ENCODE measurements at regions not wholly inside any gene's neighbourhood (a gene's known extent, or its start where the extent isn't known, plus 50 kb on each side); places are given as distances from the start of the nearest gene placed in this dataset.
"Not testable (repeated sequence)": the region's sequence is repeated elsewhere in the genome, so short reads cannot be mapped to it uniquely, and the experiment has no call there.

DNA sequence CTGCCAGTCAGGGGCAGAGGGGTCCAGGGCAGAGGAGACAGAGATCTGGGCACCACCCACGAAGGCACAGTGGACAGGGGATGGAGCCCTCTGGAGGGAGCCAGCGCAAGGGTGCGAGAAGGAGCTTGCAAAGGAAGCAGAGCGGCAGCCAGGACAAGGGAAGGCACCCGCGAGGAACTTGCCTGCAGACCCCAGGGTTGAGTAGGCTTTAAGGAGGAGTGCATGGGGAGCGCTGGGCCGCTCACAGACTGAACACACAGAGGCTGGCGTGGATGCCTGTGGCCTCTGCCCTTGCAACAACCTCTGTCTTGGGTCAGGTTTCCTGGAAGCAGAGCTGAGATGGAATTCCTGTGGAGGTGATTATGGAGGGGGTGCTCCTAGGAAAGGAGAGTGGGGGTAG is 374.4 kb downstream of the CNTNAP3B start:
- not testable (repeated sequence) for DNase-seq (ENCODE audit: low read depth in 2 of 2)

DNA sequence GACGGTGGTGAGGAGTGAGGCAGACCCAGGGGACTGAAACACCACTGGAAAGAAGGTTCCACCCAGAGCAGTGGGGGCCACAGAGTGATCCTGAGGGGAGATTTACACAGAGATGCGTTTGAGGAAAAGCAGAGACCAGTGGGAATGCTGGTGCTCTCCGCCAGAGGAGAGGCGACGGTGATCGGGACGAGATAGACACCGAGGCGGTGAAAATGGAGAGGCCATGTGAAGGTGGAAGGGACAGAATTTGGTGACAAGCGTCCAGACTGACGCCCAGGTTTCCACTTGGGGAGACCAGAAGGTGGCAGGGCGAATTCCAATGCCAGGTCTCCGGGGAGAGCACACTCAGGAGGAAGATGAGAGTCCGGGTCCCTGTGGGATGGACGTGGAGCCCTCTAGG is 374.8 kb downstream of the CNTNAP3B start:
- DNase-seq (ENCODE audit: low read depth in 2 of 2) = not testable (repeated sequence)

DNA sequence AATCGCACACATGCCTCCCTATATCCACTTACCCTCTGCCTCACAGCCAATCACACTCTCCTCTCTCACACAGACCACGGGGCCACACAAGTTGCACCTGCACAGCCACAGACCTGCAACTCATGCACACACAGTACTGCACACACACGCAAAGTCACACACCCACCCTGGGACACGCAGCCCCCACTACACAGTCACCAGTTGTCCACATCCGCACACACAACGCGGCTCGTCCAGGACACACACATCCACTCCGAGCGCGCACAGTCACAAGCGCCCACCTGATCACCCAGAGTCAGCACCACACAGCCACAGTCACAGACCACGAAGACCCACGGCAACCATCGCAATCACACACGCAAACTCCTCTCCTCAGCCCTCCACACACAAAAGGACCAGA is 387.3 kb downstream of the CNTNAP3B start:
- not testable (repeated sequence) for DNase-seq (ENCODE audit: low read depth in 2 of 2)

DNA sequence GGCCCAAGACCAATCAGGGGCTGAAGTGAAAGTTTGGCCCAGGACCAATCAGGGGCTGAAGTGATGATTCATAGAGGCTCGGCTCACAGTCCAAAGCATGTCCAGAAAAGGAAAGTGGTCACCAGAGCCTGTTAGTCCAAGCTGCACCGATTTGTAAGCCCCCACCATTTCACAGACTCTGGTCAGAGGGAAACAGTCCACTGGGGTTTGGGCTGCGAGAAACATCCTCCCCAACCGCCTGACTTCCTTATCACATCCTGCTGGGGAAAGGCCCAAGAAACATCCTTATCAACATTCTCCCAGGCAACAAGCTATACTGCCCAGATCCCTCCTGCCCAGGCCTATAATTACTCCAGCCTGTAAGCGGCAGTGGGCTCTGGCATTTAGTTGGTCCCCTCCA is 388.1 kb downstream of the CNTNAP3B start:
- not testable (repeated sequence) for DNase-seq (ENCODE audit: low read depth in 2 of 2)

DNA sequence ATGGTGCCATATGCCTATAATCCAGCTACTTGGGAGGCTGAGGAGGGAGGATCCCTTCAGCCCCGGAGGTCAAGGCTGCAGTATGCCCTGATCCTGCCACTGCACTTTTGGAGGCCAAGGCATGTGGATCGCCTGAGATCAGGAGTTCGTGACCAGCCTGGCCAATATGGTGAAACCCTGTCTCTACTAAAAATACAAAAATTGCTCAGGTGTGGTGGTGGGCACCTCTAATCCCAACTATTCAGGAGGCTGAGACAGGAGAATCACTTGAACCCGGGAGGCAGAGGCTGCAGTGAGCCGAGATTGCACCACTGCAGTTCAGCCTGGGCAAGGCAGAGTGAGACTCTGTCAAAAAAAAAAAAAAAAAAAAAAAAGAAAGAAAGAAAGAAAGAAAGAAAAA is 390.5 kb downstream of the CNTNAP3B start:
- DNase-seq (ENCODE audit: low read depth in 2 of 2) = not testable (repeated sequence)

DNA sequence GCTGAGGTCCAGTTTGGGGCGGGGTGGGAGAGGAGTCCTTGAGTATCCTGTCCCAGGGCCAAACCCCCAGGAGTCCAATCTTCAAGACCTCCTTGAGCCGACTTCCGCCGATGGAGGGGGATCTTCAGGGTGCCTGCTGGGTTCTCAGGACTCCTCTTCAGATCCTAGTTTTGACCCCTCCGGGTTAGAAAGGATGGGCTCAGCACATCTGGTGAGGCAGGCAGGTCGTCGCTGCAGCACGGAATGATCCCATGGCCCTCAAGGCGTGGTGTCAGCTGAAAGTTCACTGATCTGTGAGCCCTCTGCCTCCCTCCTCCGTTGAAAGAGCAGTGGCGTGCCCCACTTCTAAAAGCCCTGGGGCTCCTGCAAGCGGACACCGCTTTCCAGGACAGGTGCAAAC is 430.0 kb downstream of the CNTNAP3B start:
- DNase-seq (ENCODE audit: low read depth in 2 of 2) = not testable (repeated sequence)

DNA sequence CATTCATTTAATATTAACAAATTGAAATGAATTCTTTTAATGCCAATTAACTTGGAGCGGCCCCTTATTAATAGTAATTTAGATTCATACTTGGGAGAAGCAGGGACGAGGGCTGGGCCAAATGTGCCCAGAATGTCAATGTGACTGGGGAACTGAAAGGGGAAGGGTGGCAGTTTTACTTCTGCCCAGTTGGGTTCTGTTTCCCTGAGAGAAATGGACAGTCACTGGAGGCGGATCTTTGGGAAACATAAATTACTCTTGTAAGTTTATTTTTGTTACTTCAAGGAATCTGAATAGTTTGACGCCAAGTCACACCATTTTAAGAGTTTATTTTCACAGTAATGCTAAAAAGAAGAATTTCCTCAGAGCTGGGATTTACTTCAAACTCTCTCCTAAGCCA is 432.1 kb downstream of the CNTNAP3B start:
- not testable (repeated sequence) for DNase-seq (ENCODE audit: low read depth in 2 of 2)

DNA sequence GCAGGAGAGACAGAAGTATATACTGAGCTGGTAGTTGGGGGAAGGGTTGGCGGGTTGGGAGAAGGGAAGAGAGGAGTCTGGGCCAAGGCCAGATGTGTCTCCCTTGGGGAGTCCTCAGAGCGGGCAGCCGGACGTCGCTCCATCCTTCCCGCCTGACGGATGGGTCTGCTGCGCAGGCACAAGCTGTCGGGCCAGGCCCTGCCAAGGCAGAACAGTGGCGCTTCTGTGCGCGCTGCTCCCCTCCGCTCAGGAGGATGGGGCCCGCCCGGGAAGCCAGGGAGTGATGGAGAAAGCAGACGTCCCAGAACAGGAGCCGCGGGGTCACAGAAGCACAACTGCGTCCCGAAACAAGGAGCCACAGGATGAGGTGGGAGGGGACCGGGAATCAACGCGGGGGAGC is 449.9 kb downstream of the CNTNAP3B start:
- not testable (repeated sequence) for DNase-seq (ENCODE audit: low read depth in 2 of 2)

DNA sequence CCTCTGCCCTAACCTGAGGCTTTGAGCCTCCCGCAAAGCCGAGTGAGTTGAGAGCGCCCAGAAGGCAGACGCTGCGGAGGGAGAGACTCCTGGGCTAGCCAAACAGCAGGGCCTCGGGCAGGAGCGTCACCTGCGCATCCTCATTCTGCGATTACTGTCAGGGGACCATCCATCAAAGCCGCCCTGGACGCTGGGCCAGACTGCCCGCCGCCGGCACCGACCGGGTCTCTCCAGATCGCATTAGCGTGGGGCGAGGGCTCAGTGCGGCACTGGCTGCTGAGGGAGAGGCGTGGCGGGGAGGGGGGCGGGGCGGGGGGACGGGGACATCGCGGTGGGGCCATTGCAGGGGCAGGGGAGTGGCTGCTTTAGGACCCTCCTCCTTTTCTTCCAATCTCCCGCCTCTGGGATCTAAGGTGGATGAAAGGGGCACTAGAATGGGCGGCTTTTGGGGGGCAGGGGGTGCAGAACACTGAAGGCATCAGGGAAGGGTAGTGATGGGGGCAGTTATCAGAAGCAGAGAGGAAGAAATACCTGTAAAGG is 465.7 kb downstream of the CNTNAP3B start:
- not testable (repeated sequence) for DNase-seq (ENCODE audit: low read depth in 2 of 2)

DNA sequence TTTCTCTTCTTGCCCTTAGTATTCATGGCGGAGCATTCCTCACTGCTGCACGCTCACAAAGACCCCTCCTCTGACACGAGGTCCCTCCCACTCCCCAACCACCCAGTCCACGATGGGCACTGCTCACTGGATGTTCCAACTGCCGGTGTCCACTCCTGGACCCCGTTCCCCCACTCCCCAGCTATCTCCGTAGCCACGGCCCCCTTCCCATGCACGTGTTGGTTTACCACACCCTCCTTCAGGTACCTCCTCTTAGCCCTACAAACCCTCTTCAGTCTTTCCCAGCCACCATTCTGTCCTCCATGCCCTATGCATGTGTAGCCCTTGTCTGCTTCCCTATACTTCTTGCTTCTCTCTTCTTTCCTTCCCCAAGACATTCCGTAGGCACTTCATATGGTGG is 469.6 kb upstream of the ZNG1F start:
- not testable (repeated sequence) for DNase-seq (ENCODE audit: low read depth in 2 of 2)

DNA sequence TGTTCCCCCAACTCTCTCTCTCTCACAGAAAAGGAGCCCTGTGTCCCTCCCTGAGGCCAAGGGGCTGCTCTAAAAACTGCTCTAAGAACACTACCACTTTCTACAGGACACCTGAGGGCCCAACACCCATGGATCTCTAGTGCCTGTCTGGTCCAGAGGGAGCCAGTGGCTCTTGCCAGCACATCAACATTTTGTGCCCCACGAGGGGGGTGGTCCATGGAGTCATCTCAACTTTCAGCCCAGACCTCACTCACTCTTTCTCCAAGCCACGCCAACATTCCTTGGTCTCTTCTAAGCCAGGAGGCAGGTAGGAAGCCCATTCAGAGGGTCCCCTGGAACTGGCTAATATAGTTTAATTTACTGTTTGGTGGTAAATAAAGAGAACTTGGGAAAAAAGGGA is 469.0 kb upstream of the ZNG1F start:
- DNase-seq (ENCODE audit: low read depth in 2 of 2) = not testable (repeated sequence)

DNA sequence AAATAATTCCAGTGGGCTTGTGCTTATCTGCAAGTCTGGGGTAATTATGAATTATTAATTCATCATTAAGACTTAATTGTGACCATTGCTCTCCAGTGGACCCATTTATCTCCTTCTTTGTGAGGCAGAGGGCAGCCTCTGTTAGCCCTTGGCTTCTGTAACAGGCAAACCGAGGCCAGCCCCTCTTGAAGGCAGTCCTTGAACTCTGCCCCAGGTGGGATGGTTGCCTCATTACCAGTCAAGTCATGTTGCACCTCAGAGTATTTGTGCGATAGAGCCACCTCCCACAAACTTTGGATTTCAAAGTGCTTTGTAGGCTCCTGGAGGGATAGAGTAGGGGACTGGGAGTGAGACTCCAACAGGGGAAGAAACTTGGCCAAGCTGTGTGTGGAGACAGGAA is 468.0 kb upstream of the ZNG1F start:
- DNase-seq (ENCODE audit: low read depth in 2 of 2) = not testable (repeated sequence)

DNA sequence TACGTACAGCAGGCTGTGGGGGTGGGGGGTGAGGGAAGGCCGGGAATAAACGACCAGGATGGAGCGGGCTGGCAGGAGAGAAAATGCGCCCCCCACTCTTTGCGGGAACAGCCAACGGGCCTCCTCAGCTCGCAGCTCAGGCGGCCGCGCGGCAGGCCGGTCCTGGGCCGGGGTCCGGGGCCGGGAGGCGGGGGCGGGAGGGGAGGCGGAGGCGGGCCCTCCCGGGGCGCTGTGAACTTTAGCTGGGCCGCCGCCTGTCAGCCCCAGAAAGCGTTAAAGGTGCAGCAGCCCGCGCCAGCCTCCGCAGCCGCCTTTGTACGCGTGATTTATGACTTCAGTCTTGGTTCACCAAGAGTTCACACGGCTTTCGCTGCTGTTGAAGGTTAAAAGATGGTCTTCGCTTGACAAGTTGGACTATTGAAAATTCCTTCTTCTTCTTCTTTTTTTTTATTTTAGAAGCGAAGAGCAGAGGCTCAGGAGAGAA is 466.0 kb upstream of the ZNG1F start:
- DNase-seq (ENCODE audit: low read depth in 2 of 2) = not testable (repeated sequence)

DNA sequence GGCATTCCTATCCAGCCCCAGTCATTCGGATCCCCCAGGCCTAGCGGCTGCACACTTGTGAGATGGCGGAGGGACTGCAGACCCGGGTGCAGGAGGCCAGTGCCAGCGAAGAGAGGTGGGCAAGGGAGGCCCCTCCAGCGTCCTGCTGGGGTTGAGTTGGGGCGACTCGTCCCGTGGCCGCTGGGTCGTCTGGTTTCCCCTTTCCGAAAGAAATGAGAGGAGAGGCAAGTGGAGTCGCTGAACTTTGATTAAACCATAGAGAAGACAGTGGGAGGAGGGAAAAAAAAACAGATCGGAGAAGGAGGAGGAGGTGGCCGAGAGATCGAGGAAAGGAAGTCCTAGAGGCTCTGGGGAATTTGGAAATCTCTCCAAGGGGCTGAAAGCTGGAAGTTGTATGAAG is 465.2 kb upstream of the ZNG1F start:
- not testable (repeated sequence) for DNase-seq (ENCODE audit: low read depth in 2 of 2)

DNA sequence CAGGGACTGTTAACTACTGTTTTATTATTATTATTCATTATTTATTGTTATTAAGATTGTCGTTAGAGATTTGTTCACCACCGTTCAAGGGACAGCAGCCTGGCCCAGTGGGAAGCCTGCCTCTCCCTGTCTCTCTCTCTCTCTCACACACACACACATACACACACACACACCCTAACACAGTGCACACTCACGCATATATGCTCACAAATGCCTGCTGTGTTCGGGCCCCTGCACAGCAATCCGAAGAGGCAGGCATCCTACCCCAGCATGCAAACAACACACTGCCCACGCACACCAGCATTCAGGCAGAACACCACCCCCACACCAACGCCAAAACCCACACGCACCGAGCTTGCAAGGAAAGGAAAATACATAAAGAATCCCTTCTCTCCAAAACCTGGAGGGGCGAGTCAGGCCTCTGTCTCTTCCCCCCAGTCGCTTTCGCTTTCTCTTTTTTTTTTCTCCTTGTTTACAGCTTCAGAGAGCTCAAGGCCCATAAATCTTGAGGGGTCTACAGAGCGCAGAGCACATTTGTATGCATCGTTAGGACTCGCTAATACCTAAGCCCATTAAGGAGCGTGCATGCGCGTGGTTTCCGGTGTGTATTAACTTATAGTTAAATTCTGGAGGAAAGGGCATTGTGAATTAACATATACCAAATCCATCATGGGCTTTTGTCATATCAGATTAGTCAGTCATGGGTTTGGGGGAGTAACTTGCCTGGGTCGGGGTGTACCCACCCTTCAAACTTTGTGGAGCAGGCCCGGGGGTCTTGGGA is 464.6 kb upstream of the ZNG1F start:
- DNase-seq (ENCODE audit: low read depth in 2 of 2) = not testable (repeated sequence)

DNA sequence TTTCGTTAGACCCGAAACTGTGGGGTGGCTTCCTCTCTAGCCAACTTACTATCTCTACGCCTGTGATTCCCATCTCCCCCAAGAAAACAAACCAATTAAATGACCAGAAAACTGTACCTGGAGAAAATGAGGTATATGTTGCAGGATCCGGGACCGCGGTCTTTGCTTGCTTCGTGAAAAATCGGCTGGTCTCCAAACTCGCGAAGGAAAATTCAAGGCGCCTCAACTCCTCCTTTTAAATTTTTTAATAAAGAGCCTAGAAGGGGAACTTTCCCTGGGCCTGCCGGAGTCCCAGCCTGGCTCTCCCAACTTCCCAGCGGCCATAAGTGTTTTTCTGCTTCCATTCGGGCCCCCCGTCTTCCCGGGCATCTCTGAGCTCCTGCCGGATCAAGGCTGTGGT is 463.7 kb upstream of the ZNG1F start:
- DNase-seq (ENCODE audit: low read depth in 2 of 2) = not testable (repeated sequence)

DNA sequence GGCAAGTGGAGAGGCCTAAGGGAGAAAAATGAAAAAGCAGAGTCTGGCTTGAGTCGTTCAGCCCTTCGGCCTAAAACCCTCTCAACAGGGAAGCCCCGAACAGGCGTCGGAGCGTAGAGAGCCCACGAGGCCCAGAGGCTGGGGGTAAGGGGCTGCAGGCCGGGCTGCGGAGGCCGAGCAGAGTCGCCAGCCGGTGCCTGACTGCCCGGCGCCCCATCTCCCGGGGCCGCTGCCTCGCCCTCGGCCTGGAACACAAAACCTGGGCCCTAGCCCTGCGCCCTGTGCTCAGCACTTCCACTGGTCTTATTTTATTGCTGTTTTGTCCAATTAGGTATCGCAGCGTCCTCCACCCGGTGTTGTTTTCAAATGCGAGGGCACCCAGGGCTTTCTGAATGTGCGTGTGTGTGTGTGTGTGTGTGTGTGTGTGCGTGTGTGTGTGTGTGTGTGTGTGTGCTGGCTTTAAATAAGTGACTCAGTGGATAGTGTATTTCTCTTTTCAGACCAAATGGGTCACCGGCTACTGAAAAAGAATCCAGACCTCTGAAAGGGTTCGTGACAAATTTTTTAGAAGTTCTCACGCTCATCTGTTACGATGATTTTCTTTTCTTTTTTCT is 463.1 kb upstream of the ZNG1F start:
- not testable (repeated sequence) for DNase-seq (ENCODE audit: low read depth in 2 of 2)

DNA sequence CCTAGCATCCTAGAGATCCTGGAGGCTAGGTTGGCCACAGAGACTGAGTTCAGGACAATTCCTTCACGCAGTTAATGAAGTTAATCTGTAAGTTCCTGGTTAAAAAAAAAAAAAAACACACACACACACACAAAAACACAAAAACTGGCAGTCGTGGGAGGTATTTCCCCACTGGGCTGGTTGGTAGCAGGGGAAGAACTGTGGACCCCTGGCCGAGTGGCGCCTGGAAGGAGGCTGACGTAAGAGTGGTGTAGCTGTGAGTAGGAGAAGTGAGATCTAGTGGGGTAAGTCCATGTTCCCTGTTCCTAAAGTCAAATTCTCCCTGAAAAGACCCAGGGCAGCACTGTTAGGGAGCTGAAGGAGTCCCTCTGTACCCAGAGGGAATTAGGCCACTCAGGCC is 461.0 kb upstream of the ZNG1F start:
- DNase-seq (ENCODE audit: low read depth in 2 of 2) = not testable (repeated sequence)

DNA sequence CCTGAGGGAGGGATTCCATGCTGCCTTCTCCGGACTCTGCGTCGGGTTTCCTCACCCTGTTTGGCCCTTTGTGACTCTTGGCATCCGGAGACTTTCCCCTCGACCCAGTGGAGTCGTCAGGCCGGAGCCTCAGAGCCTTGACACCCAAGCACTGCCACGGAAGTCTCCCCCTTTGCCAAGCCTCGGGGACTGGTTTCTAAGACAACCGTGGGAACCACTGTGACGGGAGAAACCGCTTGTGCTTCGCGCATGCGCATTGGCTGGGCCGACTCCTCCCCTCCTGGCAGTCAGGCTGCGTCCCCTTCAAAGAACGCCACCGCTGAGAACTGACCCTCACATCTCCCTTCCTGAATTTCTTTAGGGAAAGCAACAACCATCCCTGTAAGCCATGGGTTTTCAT is 459.4 kb upstream of the ZNG1F start:
- peak in 1 of 2 donors; percentile 13 for DNase-seq (ENCODE audit: low read depth in 2 of 2)

DNA sequence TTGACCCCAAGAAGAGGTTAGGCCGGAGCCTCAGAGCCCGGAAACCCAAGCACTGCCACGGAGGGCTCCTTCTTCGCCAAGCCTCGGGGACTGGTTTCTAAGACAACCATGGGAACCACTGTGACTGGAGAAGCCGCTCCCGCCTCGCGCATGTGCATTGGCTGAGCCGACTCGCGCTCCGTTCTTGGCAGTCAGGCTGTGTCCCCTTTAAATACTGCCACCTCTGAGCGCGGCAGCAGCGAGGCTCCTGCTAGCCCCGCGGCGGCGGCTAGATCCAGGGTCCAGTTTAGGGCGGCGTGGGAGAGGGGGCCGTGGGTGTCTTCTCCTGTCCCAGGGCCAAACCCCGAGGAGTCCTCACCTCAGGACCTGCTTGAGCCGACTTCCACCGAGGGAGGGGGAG is 457.1 kb upstream of the ZNG1F start:
- not testable (repeated sequence) for DNase-seq (ENCODE audit: low read depth in 2 of 2)

DNA sequence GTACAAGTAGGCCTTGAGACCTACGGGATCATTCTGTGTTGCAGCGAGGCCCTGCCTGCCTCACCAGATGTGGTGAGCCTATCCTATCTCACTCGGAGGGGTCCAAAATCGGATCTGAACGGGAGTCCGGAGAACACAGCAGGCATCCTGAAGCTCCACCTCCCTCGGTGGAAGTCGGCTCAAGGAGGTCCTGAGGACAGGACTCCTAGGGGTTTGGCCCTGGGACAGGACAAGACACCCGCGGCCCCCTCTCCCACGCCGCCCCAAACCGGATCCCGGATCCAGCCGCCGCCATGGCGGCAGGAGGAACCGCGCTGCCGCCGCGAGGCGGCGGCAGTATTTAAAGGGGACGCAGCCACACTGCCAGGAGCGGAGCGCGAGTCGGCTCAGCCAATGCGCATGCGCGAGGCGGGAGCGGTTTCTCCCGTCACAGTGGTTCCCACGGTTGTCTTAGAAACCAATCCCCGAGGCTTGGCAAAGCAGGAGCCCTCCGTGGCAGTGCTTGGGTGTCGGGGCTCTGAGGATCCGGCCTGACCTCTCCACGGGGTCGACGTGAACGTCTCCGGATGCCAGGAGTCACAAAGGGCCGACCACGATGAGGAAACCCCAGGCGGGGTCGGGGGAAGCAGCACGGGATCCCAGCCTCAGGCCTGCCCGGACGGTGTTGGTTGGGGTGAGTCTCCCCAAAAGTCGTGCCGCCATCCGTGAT is 454.6 kb upstream of the ZNG1F start:
- peak; percentile 22 to 37 for DNase-seq (ENCODE audit: low read depth in 2 of 2)

DNA sequence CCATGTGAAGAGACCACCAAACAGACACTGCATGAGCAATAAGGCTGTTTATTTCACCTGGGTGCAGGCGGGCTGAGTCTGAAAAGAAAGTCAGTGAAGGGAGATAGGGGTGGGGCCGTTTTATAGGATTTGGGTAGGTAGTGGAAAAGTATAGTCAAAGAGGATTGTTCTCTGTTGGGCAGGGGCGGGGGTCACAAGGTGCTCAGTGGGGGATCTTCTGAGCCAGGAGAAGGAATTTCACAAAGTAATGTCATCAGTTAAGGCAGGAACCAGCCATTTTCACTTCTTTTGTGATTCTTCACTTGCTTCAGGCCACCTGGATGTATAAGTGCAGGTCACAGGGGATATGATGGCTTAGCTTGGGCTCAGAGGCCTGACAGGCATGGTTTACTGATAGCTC is 444.6 kb upstream of the ZNG1F start:
- not testable (repeated sequence) for DNase-seq (ENCODE audit: low read depth in 2 of 2)

Data from stimulated activated CD8-positive, alpha-beta memory T cell treated with anti-CD3 and anti-CD28 coated beads, Interleukin-2, amount 100 ng/mL, for 1 hour (primary cell).